Left hindlimb (tissue), 1 donor: ENCODE measurements at regions not wholly inside any gene's neighbourhood (a gene's known extent, or its start where the extent isn't known, plus 50 kb on each side); places are given as distances from the start of the nearest gene placed in this dataset.

Source experiments
- DNase-seq: peaks from one replicate; pipeline ENCODE4 v3.0.0-alpha.2; 2018

GRCh38 chr2:123971564-123972318, 53.3 kb upstream of the CNTNAP5 start:
- DNase-seq: no peak
